HCT116 (cell line): ENCODE measurements at regions not wholly inside any gene's neighbourhood (a gene's known extent, or its start where the extent isn't known, plus 50 kb on each side); places are given as distances from the start of the nearest gene placed in this dataset.

Source experiments
- ATAC-seq: fragments of 200-7000 bp; cut with Tn5 transposase; 2 replicates; pipeline ENCODE4 v1.9.1; 2020; ENCODE audit warnings: mild to moderate bottlenecking, moderate library complexity
- BruUV-seq: library from RNA; stranded (reverse); fragments of 400-500 nt; replicated peaks from 2 replicates; lab custom pipeline; 2021; lab: Mats Ljungman, UMichigan
- CTCF ChIA-PET: fragments of 300-600 bp; sonication (Branson Sonifier 250); formaldehyde crosslinking; loops from one replicate; lab custom pipeline; 2021; ENCODE audit warnings: antibody characterized with exemption; lab: Charles Lee
- POLR2A ChIA-PET: fragments of 300-600, 350-600 bp; sonication (Branson Sonifier 250); formaldehyde crosslinking; loops from one replicate; lab custom pipeline; 2021; ENCODE audit warnings: antibody characterized with exemption; lab: Charles Lee
- RAD21 ChIA-PET, 2 experiments: fragments of 300-600 bp; sonication (Branson Sonifier 250); formaldehyde crosslinking; loops; one replicate each; lab custom pipeline; 2023; ENCODE audit warnings: low total read pairs in 2 of 2; ENCODE audit not compliant: uncharacterized antibody in 2 of 2, unreplicated experiment in 2 of 2, low non-redundant PET in 1 of 2; lab: Charles Lee
- DNase-seq: peaks from one replicate; pipeline ENCODE4 v3.0.0-alpha.2; 2010; ENCODE audit warnings: low read depth, low spot score
- H2AFZ ChIP-seq: fragments of 200-600 bp; shearing (Covaris generic), sonication (generic); 2 replicates; pipeline ENCODE4 v1.6.1; 2017; ENCODE audit warnings: low read depth, mixed run types, mixed read lengths, antibody characterized with exemption, low read length; ENCODE audit not compliant: poor library complexity, severe bottlenecking
- H3K27ac ChIP-seq: 2 replicates; pipeline ENCODE4 v1.5.1; 2012; ENCODE audit warnings: low read depth, low read length
- H3K27me3 ChIP-seq: fragments of 200-600 bp; sonication (generic); 2 replicates; pipeline ENCODE4 v1.6.1; 2016; ENCODE audit warnings: mixed run types, low read length, mixed read lengths; ENCODE audit not compliant: insufficient read depth
- H3K36me3 ChIP-seq, 2 experiments: fragments of 200-500 bp in 1 of 2; fragments of 200-600 bp in 1 of 2; sonication (Bioruptor generic) in 1 of 2; sonication (generic) in 1 of 2; 2 replicates each; pipeline versions ENCODE4 v1.5.1 to v1.6.1; 2014 to 2016; ENCODE audit warnings: low read length in 2 of 2, inconsistent platforms in 1 of 2, mixed read lengths in 1 of 2, mixed run types in 1 of 2; ENCODE audit not compliant: insufficient read depth in 2 of 2, control insufficient read depth in 1 of 2
- H3K4me1 ChIP-seq, 2 experiments: fragments of 200-600 bp in 1 of 2; sonication (generic) in 1 of 2; 2 replicates each; pipeline versions ENCODE4 v1.5.1 to v1.6.1; 2012 to 2017; ENCODE audit warnings: low read length in 2 of 2, inconsistent platforms in 1 of 2, mild to moderate bottlenecking in 1 of 2, mixed read lengths in 1 of 2, mixed run types in 1 of 2, moderate library complexity in 1 of 2; ENCODE audit not compliant: insufficient read depth in 2 of 2, control insufficient read depth in 1 of 2
- H3K4me2 ChIP-seq: fragments of 200-600 bp; sonication (generic); 2 replicates; pipeline ENCODE4 v1.6.1; 2017; ENCODE audit warnings: mixed run types, low read length, mixed read lengths
- H3K4me3 ChIP-seq, 2 experiments: fragments of 200-600 bp in 1 of 2; sonication (generic) in 1 of 2; replicated peaks in 1 of 2; 2 replicates each; pipeline ENCODE4 v1.5.1; 2011 to 2016; ENCODE audit warnings: low read length in 2 of 2, control low read depth in 1 of 2, low read depth in 1 of 2, mild to moderate bottlenecking in 1 of 2, mixed read lengths in 1 of 2, mixed run types in 1 of 2
- H3K79me2 ChIP-seq: fragments of 200-600 bp; sonication (generic); 2 replicates; pipeline ENCODE4 v1.6.1; 2017; ENCODE audit warnings: mild to moderate bottlenecking, mixed run types, low read length, moderate library complexity, mixed read lengths; ENCODE audit not compliant: insufficient read depth
- H3K9ac ChIP-seq: fragments of 200-600 bp; sonication (generic); 2 replicates; pipeline ENCODE4 v1.6.1; 2016; ENCODE audit warnings: low read length, mixed read lengths
- H3K9me2 ChIP-seq: fragments of 200-600 bp; sonication (generic), shearing (Covaris generic); 2 replicates; pipeline ENCODE4 v1.6.1; 2017; ENCODE audit warnings: mixed run types, mild to moderate bottlenecking, moderate library complexity; ENCODE audit not compliant: insufficient read depth
- H3K9me3 ChIP-seq, 2 experiments: fragments of 200-500 bp in 1 of 2; fragments of 200-600 bp in 1 of 2; sonication (Bioruptor generic) in 1 of 2; sonication (generic) in 1 of 2; 2 replicates each; pipeline ENCODE4 v1.6.1; 2014 to 2017; ENCODE audit warnings: low read length in 2 of 2, mixed read lengths in 2 of 2, inconsistent platforms in 1 of 2, low read depth in 1 of 2, mild to moderate bottlenecking in 1 of 2, mixed run types in 1 of 2, moderate library complexity in 1 of 2; ENCODE audit not compliant: control insufficient read depth in 1 of 2, insufficient read depth in 1 of 2
- H4K20me1 ChIP-seq: fragments of 200-600 bp; sonication (generic), shearing (Covaris generic); 2 replicates; pipeline ENCODE4 v1.6.1; 2017; ENCODE audit warnings: mixed run types, mild to moderate bottlenecking, moderate library complexity; ENCODE audit not compliant: insufficient read depth
- ATF3 ChIP-seq: IDR thresholded peaks from 2 replicates; pipeline ENCODE4 v1.6.1; 2012
- POLR2A ChIP-seq: IDR thresholded peaks from 2 replicates; pipeline ENCODE4 v1.7.0; 2011; ENCODE audit warnings: borderline replicate concordance; ENCODE audit not compliant: insufficient read depth, insufficient read length; ENCODE audit errors: extremely low read depth
- SP1 ChIP-seq: IDR thresholded peaks from 2 replicates; pipeline ENCODE4 v1.6.1; 2012; ENCODE audit warnings: low read depth
- YY1 ChIP-seq: IDR thresholded peaks from 2 replicates; pipeline ENCODE4 v1.6.1; 2011; ENCODE audit warnings: low read length, low read depth, moderate library complexity, mild to moderate bottlenecking; ENCODE audit not compliant: insufficient replicate concordance; ENCODE audit errors: extremely low read depth
- ZNF274 ChIP-seq: fragments of 200-500 bp; sonication (Bioruptor generic); IDR thresholded peaks from 2 replicates; pipeline ENCODE4 v1.6.1; 2014; ENCODE audit warnings: mild to moderate bottlenecking, low read depth, low read length, inconsistent platforms
- intact Hi-C: fragments of 100-400 bp; cut with micrococcal nuclease; formaldehyde crosslinking; loops from 2 replicates; pipeline ENCODE4 v1.10.0; 2022

GRCh38 chr17:63246344-63246743 lies 199.8 kb downstream of the CYB561 start:
- ATAC-seq (no peak), DNase-seq (no peak)
- CTCF ChIA-PET, result no interaction called here
- Histone ChIP-seq H3K9me2 (no peaks in the 10 kb centered on the region), H3K79me2 (no peaks in the 10 kb centered on the region), H4K20me1 (no peaks in the 10 kb centered on the region), H3K9ac (no peak overlapping the region), H3K27me3 (no peaks in the 10 kb centered on the region), H3K9me3 (no peaks in the 10 kb centered on the region), H3K4me1 (no peaks in the 10 kb centered on the region), H3K4me3 (no peak overlapping the region), H3K27ac (no peak overlapping the region), H2AFZ (no peak overlapping the region), H3K36me3 (no peaks in the 10 kb centered on the region), H3K4me2 (no peak overlapping the region)
- RAD21 ChIA-PET, result no interaction called here
- POLR2A ChIA-PET, result no interaction called here
- intact Hi-C loops, result loop anchor here (5.0 kb wide), 1 partner anchor 161 kb away; no protein-coding TSS in a partner anchor
- no TSS peak for BruUV-seq
- TF ChIP-seq ZNF274 (no peak), POLR2A (no peak), ATF3 (no peak), YY1 (no peak), SP1 (no peak)

- Histone ChIP-seq H4K20me1 (no peaks in the 10 kb centered on the region), H3K9ac (no peak overlapping the region), H3K27me3 (no peaks in the 10 kb centered on the region), H3K4me1 (no peaks in the 10 kb centered on the region), H3K4me2 (no peak overlapping the region), H2AFZ (no peak overlapping the region), H3K4me3 (no peak overlapping the region), H3K36me3 (no peaks in the 10 kb centered on the region), H3K9me2 (no peaks in the 10 kb centered on the region), H3K79me2 (no peaks in the 10 kb centered on the region), H3K9me3 (no peaks in the 10 kb centered on the region), H3K27ac (no peak overlapping the region)
- ATAC-seq, result no peak
- RAD21 ChIA-PET, result no interaction called here
- CTCF ChIA-PET, result interaction anchor here (0.9 kb wide), 1 partner anchor 131 kb away, joined by 3 read pairs; no protein-coding TSS in a partner anchor
- no peak for TF ChIP-seq POLR2A
- BruUV-seq, result no TSS peak
- POLR2A ChIA-PET, result no interaction called here
- intact Hi-C loops, result loop anchor here (5.0 kb wide), 1 partner anchor 160 kb away; no protein-coding TSS in a partner anchor
- DNase-seq, result no peak
These were observed 198.4 kb downstream of the CYB561 start for GRCh38 chr17:63247706-63248105.
